Astrocyte of the hippocampus (primary cell): ENCODE measurements at regions not wholly inside any gene's neighbourhood (a gene's known extent, or its start where the extent isn't known, plus 50 kb on each side); places are given as distances from the start of the nearest gene placed in this dataset.
"Not testable (repeated sequence)": the region's sequence is repeated elsewhere in the genome, so short reads cannot be mapped to it uniquely, and the experiment has no call there.

Experiments
- DNase-seq: peaks from one replicate; pipeline ENCODE4 v3.0.0; 2011; ENCODE audit warnings: low read depth, low spot score

GRCh38 chr20:12936524-12936923 is 72.2 kb upstream of the SPTLC3 start:
- DNase-seq, result no peak

GRCh38 chr20:12941025-12941424 is 67.7 kb upstream of the SPTLC3 start:
- DNase-seq, result no peak

DNA sequence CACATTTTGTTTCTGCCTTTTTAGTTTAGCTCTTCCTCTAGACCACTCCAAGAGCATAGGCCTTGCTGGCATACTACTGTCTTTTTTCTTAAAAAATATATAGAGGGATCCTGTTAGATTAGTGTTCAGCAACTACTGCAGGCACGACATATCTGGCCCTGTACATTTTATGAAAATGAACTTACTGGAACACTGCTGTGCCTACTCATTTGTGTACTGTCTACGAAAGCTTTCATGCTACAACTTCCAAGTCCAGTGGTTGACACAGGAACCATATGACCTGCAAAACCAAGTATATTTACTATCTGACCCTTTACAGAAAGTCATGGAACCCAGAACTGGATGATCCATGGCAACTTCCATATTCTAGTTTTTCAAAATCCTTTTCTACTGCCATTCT is 66.6 kb upstream of the SPTLC3 start:
- DNase-seq, result no peak

- no peak for DNase-seq
Measured at GRCh38 chr20:12946789-12947188, 62.0 kb upstream of the SPTLC3 start.

DNA sequence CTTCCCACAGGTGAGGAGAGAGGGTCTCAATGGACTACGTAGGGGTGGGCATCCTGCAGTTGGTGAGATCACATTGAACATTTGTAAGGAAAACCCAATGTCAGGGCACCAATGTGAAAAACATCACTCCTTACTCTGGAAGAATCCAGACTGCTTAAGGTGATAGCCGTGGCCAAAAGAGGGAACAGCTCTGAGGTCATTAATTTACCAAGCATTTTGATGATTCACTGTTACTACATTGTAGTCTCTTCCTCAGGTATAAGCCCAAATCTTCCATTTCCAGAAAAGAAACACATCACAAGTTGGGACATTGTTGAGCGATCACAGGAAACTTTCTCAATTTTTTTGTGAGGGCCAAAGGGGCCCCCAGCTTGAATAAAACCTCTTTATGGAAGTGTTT is 61.1 kb upstream of the SPTLC3 start:
- DNase-seq, result no peak

GRCh38 chr20:12949429-12949980 is 59.3 kb upstream of the SPTLC3 start:
- DNase-seq, result peak; percentile 52

DNA sequence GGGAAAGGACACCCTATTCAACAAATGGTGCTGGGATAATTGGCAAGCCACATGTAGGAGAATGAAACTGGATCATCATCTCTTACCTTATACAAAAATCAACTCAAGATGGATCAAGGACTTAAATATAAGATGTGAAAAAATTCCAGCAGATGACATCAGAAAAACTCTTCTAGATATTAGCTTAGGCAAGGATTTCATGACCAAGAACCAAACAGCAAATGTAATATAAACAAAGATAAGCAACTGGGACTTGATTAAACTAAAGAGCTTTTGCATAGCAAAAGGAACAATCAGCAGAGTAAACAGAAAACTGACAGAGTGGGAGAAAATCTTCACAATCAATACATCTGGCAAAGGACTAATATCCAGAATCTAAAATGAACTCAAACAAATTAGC is 54.5 kb upstream of the SPTLC3 start:
- DNase-seq, result not testable (repeated sequence)

DNA sequence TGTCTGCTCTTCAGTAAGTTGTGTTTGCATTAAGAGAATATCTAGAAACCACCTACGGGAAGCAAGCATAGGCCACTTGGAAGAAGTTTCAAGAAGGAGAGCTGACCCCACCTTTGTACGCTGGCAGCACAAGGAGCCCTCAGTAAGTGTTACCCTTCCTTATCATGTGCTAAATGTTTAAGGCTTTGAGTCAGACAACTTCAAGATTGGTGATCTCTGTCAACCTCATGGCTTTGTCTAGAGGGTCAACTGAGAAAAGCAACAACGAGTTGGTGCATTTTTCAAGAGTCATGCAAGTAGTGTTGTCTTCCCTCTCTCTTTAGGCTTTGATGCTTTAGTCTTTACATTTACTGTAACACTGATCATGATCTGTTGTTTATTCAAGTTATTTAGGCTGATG is 53.2 kb upstream of the SPTLC3 start:
- no peak for DNase-seq

DNA sequence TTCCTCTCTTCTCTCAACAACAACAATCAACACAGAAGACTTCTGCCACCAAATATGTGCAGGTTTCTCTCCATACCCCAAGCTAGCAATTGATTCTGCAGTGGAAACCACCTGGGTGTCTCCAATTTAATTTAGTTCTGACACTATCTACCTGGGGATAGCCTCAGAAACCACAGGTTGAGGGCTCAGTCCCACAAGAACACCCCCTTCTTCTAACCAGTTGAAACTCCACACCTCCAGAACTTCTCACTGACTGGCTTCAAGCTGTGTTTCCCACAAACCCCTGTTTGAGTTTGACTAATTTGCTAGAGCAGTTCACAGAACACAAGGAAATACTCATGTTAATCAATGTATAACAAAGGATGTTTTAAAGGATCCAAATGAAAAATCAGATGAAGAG is 52.5 kb upstream of the SPTLC3 start:
- no peak for DNase-seq

DNA sequence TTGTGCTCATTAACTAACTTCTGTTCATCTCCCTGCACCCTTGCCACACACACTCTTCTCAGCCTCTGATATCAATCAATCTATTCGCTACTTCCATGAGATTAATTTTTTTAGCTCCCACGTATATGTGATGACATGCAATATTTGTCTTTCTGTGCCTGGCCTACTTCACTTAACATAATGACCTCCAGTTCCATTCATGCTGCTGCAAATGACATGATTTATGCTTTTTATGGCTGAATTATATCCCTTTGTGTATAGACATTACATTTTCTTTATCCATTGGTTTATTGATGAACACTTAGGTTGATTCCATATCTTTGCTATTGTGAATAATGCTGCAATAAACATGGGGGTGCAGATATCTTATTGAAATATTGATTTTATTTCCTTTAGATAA is 50.8 kb upstream of the SPTLC3 start:
- no peak for DNase-seq
